ENCODE measurements at regions not wholly inside any gene's neighbourhood (a gene's known extent, or its start where the extent isn't known, plus 50 kb on each side); places are given as distances from the start of the nearest gene placed in this dataset.

DNA sequence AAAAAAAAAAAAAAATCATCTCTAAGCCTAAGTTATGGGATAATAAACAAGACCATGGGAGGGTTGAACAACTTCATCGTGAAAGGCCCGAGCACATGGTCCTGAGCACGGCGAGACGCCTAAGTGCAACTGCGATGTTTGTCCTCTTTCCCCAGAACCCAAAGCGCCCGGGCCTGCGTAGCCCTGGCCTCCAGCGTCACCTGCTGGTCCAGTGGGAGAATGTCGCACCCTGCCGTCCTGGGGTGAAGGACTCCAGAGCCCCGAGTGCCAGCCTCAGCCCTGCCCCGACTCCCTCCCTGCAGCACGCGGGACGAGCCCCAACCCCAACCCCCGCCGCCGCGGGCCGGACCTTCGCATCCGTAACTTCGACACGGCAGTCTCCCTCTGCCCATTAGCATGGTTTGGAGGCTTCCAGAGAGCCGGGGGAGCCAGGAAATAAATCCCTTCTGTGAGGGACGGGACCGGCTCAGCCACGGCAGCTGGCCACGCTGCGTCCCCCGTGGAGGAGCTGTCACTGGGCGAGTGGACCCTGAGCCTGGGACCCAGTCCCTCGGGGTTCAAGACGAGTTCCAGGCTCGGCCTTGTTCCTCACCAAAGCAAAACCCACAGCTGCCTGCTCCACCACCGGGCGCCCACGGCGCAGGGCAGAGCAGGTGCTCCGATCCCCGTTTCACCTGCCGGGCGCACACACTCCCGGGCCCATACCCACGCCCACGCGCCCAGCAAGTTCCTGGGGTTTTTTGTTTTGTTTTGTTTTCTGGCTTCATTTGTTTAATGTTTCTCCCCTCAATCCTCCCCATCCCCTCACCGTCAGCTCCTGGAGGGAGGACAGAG is 132.5 kb upstream of the HAND1 start (continued):
- TF ChIP-seq TBX2 (CRISPR knock-in tag; IDR thresholded peaks at IDR 0.05; ENCODE audit: borderline replicate concordance) (no peak; the same call in 1 of the 2 replicates), ZNF253 (CRISPR knock-in tag; IDR thresholded peaks at IDR 0.05; ENCODE audit: borderline replicate concordance) (no peak), ZSCAN25 (CRISPR knock-in tag; IDR thresholded peaks at IDR 0.05) (peak; percentile 61), ZNF550 (CRISPR knock-in tag; IDR thresholded peaks at IDR 0.05; ENCODE audit: borderline replicate concordance) (no peak), ERF (CRISPR knock-in tag; IDR thresholded peaks at IDR 0.05) (no peak), ETV5 (CRISPR knock-in tag; IDR thresholded peaks at IDR 0.05; ENCODE audit: borderline replicate concordance) (no peak), HMG20B (CRISPR knock-in tag; conservative IDR thresholded peaks at IDR 0.05) (no peak), PHF21A (CRISPR knock-in tag; IDR thresholded peaks at IDR 0.05) (no peak), RFX3 (CRISPR knock-in tag; IDR thresholded peaks at IDR 0.05) (no peak), NFYB (CRISPR knock-in tag; IDR thresholded peaks at IDR 0.05) (no peak), ZNF143 (CRISPR knock-in tag; IDR thresholded peaks at IDR 0.05) (peak; percentile 48; the same call in 1 of the 2 replicates), ZNF335 (CRISPR knock-in tag; IDR thresholded peaks at IDR 0.05) (no peak), PITX1 (CRISPR knock-in tag; IDR thresholded peaks at IDR 0.05) (no peak), EEA1 (CRISPR knock-in tag; IDR thresholded peaks at IDR 0.05; ENCODE audit: borderline replicate concordance) (no peak), ZNF235 (CRISPR knock-in tag; IDR thresholded peaks at IDR 0.05; ENCODE audit: borderline replicate concordance) (no peak), REL (CRISPR knock-in tag; conservative IDR thresholded peaks at IDR 0.05) (no peak), BORCS8-MEF2B (CRISPR knock-in tag; IDR thresholded peaks at IDR 0.05) (peak; percentile 53; the same call in 1 of the 2 replicates), PHF5A (CRISPR knock-in tag; IDR thresholded peaks at IDR 0.05; ENCODE audit: low read depth, unreplicated experiment) (no peak), AKAP8 (CRISPR knock-in tag; IDR thresholded peaks at IDR 0.05) (no peak), KAT2B (IDR thresholded peaks at IDR 0.05; ENCODE audit: borderline replicate concordance, low read depth, low read length) (no peak), ZNF124 (CRISPR knock-in tag; IDR thresholded peaks at IDR 0.05) (no peak), PAF1 (CRISPR knock-in tag; IDR thresholded peaks at IDR 0.05) (no peak)
- TF ChIP-seq, protein P1, sequence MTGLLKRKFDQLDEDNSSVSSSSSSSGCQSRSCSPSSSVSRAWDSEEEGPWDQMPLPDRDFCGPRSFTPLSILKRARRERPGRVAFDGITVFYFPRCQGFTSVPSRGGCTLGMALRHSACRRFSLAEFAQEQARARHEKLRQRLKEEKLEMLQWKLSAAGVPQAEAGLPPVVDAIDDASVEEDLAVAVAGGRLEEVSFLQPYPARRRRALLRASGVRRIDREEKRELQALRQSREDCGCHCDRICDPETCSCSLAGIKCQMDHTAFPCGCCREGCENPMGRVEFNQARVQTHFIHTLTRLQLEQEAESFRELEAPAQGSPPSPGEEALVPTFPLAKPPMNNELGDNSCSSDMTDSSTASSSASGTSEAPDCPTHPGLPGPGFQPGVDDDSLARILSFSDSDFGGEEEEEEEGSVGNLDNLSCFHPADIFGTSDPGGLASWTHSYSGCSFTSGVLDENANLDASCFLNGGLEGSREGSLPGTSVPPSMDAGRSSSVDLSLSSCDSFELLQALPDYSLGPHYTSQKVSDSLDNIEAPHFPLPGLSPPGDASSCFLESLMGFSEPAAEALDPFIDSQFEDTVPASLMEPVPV (CRISPR knock-in tag; IDR thresholded peaks at IDR 0.05), result 0 out of 2 replicates have a peak, but pooled peaks have one; percentile 33
- TF ChIP-seq, protein P2, sequence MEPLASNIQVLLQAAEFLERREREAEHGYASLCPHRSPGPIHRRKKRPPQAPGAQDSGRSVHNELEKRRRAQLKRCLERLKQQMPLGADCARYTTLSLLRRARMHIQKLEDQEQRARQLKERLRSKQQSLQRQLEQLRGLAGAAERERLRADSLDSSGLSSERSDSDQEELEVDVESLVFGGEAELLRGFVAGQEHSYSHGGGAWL (CRISPR knock-in tag; IDR thresholded peaks at IDR 0.05), result no peak
- TF ChIP-seq, protein P3, sequence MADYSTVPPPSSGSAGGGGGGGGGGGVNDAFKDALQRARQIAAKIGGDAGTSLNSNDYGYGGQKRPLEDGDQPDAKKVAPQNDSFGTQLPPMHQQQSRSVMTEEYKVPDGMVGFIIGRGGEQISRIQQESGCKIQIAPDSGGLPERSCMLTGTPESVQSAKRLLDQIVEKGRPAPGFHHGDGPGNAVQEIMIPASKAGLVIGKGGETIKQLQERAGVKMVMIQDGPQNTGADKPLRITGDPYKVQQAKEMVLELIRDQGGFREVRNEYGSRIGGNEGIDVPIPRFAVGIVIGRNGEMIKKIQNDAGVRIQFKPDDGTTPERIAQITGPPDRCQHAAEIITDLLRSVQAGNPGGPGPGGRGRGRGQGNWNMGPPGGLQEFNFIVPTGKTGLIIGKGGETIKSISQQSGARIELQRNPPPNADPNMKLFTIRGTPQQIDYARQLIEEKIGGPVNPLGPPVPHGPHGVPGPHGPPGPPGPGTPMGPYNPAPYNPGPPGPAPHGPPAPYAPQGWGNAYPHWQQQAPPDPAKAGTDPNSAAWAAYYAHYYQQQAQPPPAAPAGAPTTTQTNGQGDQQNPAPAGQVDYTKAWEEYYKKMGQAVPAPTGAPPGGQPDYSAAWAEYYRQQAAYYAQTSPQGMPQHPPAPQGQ (CRISPR knock-in tag; IDR thresholded peaks at IDR 0.05; ENCODE audit: borderline replicate concordance), result no peak
